ENCODE measurements at regions not wholly inside any gene's neighbourhood (a gene's known extent, or its start where the extent isn't known, plus 50 kb on each side); places are given as distances from the start of the nearest gene placed in this dataset.

- intact Hi-C loops (cut with DNase I; ENCODE audit: low total_unique reads): no loop called here
- no peak overlapping the region for H3K4me3 ChIP-seq
- no peaks in the 10 kb centered on the region for H3K4me1 ChIP-seq
- H3K27ac ChIP-seq: no peak overlapping the region
- 88 to 91% methylated on average over 4 of the region's 4 CpGs for WGBS, 2 donors
- no peak for DNase-seq
- no peaks in the 10 kb centered on the region for H3K27me3 ChIP-seq
- no peaks in the 10 kb centered on the region for H3K9me3 ChIP-seq
- TF ChIP-seq CTCF (IDR thresholded peaks at IDR 0.05) (no peak), POLR2A (IDR thresholded peaks at IDR 0.05) (no peak)
- no peaks in the 10 kb centered on the region for H3K36me3 ChIP-seq (ENCODE audit: low read depth, missing control alignments)
These were observed 793.1 kb downstream of the NXPH1 start for GRCh38 chr7:9226500-9226899.

- 40 to 42% methylated on average over 7 of the region's 7 CpGs for WGBS, 2 donors
- H3K27me3 ChIP-seq: no peaks in the 10 kb centered on the region
- intact Hi-C loops (cut with DNase I; ENCODE audit: low total_unique reads): no loop called here
- H3K27ac ChIP-seq: no peak overlapping the region
- no peak for DNase-seq
- no peak overlapping the region for H3K4me3 ChIP-seq
- H3K36me3 ChIP-seq (ENCODE audit: low read depth, missing control alignments): no peaks in the 10 kb centered on the region
- TF ChIP-seq CTCF (IDR thresholded peaks at IDR 0.05) (no peak), POLR2A (IDR thresholded peaks at IDR 0.05) (no peak)
- no peaks in the 10 kb centered on the region for H3K4me1 ChIP-seq
- H3K9me3 ChIP-seq: no peaks in the 10 kb centered on the region
These were observed 798.3 kb downstream of the NXPH1 start for GRCh38 chr7:9231630-9232121.

DNA sequence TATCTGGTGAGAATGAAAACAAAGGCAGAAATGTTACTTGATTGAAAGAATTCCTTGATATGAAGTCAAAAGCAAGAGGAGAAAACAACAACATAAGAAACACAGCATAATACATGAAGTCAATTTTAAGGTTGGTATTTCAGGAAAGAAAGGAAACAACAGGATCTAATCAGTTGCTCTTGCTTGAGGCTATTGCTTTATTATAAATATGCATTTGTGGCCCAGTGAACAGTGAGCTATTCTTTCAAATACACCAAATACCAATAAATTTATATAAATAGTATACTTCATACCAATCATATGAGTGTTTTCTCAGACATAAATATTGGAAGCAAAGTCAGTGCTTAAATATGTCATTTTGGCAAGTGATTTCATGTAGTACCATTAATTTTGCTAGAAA, 806.6 kb downstream of the NXPH1 start:
- no peak for DNase-seq
- TF ChIP-seq POLR2A (IDR thresholded peaks at IDR 0.05) (no peak), CTCF (IDR thresholded peaks at IDR 0.05) (no peak)
- Histone ChIP-seq H3K9me3 (no peaks in the 10 kb centered on the region), H3K27ac (no peak overlapping the region), H3K27me3 (no peaks in the 10 kb centered on the region), H3K36me3 (ENCODE audit: low read depth, missing control alignments) (no peaks in the 10 kb centered on the region), H3K4me3 (no peak overlapping the region), H3K4me1 (no peaks in the 10 kb centered on the region)
- intact Hi-C loops (cut with DNase I; ENCODE audit: low total_unique reads): no loop called here

DNA sequence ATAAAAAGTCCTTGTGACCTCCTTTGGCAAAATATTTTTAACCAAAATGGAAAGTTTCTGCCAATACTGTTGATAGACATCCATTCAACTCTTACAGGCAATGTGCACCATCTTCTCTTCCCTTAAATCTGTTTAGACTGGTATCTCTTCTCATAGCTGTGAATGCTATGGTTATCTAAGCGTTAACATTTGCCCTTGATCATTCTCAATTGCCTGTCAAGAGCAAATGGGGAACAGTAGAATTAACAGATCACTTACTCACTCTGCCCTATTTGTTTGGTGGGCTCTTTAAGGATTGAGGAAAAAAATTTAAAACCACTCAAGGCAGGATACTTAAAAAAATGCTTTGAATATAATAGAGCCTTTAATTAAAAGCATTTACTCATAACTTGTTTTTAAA, 808.4 kb downstream of the NXPH1 start:
- no peaks in the 10 kb centered on the region for H3K4me1 ChIP-seq
- no peak overlapping the region for H3K27ac ChIP-seq
- H3K9me3 ChIP-seq: no peaks in the 10 kb centered on the region
- no peaks in the 10 kb centered on the region for H3K36me3 ChIP-seq (ENCODE audit: low read depth, missing control alignments)
- no peak for DNase-seq
- H3K4me3 ChIP-seq: no peak overlapping the region
- intact Hi-C loops (cut with DNase I; ENCODE audit: low total_unique reads): no loop called here
- H3K27me3 ChIP-seq: no peaks in the 10 kb centered on the region
- TF ChIP-seq POLR2A (IDR thresholded peaks at IDR 0.05) (no peak), CTCF (IDR thresholded peaks at IDR 0.05) (no peak)
- WGBS, 2 donors: 58 to 68% methylated on average over 1 of the region's 1 CpG

DNA sequence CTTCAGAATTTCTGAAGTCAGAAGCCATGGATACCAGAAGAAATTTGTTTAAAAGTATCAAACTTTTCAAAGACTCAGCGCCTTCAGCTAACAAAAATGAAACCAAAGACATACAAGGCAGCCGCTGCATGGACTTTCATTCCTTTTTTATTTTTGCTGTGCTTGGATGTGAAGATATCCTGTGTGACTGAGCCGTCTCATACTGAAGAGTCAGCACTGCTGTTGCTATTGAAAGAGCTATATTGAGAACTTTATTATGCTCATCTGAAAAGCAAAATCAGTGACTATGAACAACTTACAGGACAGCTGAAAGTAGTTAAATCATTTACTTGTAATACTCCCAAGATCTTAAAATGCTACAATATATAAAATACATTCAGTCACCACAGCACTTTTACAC, 809.2 kb downstream of the NXPH1 start:
- 69 to 87% methylated on average over 3 of the region's 3 CpGs for WGBS, 2 donors
- H3K4me1 ChIP-seq: no peaks in the 10 kb centered on the region

More for the DNA sequence above, 809.2 kb downstream of the NXPH1 start:
- Histone ChIP-seq H3K4me3 (no peak overlapping the region), H3K9me3 (no peaks in the 10 kb centered on the region), H3K36me3 (ENCODE audit: low read depth, missing control alignments) (no peaks in the 10 kb centered on the region), H3K27me3 (no peaks in the 10 kb centered on the region), H3K27ac (no peak overlapping the region)
- no peak for TF ChIP-seq POLR2A (IDR thresholded peaks at IDR 0.05)
- no peak for TF ChIP-seq CTCF (IDR thresholded peaks at IDR 0.05)
- DNase-seq: no peak
- intact Hi-C loops (cut with DNase I; ENCODE audit: low total_unique reads): no loop called here

Measured in testis (tissue), 2 donors.